ENCODE measurements at regions not wholly inside any gene's neighbourhood (a gene's known extent, or its start where the extent isn't known, plus 50 kb on each side); places are given as distances from the start of the nearest gene placed in this dataset.

DNA sequence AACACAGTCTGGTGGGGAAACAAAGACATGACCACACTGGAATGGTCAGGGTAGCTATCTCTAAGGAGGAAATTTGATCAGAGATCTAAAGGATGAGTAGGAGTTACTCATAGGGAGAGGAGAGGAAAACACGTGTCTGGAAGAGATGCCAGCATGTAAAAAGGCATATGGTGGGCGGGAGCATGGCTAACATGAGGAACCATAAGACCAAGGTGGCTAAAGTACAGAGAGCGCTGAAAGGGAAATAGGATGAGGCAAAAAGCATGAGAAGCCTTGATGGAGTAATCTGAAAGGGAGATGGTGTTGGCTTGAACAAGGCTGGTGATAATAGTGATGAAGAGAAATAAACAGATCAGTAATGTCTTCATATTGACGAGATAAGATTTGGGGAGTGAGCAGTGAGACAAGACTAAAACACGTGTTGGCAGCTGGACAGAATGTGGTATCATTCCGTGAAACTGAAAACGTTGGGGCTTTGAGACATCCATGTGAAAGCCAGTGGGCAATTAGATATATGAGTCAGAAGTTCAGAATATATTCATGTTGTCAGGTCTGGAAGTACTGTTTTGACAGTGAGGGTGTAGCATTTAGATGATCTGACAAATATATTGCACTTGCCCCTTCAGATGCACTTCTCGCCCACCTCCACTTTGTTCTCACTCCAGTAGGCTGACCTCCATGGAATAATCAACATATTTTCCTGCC, 209.1 kb upstream of the KCNN2 start:
- DNase-seq (ENCODE audit: low read depth, low spot score), result no peak

- no peak for DNase-seq (ENCODE audit: low read depth, low spot score)
Observed at GRCh38 chr5:114153392-114153791, 208.5 kb upstream of the KCNN2 start.

- no peak for DNase-seq (ENCODE audit: low read depth, low spot score)
Observed at GRCh38 chr5:114153833-114154232, 208.0 kb upstream of the KCNN2 start.

DNA sequence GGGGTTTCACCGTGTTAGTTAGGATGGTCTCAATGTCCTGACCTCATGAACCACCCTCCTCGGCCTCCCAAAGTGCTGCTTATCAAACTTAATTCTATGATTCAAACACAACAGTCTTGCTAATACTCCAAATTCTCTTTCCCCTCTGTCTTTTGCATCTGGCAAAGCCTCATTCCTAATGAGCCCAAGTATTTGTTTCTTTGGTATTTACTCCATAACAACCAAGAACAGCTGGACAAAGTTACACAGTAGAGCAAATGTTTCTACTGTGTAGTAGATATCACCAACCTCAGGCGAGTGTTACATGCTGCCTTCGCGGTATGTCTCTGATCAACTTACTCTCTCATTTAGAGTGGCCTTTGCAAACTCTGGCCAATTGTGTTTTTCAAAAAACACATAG, 195.8 kb upstream of the KCNN2 start:
- no peak for DNase-seq (ENCODE audit: low read depth, low spot score)

- DNase-seq (ENCODE audit: low read depth, low spot score), result no peak
Observed at GRCh38 chr5:114174131-114174530, 187.7 kb upstream of the KCNN2 start.

- no peak for DNase-seq (ENCODE audit: low read depth, low spot score)
Observed at GRCh38 chr5:114174837-114175236, 187.0 kb upstream of the KCNN2 start.

GRCh38 chr5:114176356-114176755, 185.5 kb upstream of the KCNN2 start:
- no peak for DNase-seq (ENCODE audit: low read depth, low spot score)

DNA sequence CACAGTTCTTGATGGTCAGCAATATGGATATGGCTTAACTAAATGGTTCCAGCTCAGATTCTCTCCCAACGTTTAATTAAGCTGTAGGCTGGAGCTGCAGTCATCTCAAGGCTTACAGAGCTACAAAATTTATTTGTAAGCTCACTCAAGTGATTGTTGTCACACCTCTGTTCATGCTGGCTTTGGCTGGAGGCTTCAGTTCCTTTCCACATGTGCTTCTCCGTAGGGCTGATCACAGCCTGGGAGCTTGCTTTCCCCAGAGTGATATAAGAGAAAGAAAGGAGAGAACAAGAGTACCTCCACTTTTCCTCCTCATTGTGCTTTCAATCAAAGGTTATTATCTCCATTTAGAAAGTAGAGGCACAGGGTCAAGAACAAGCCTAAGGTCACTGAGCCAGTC, 182.7 kb upstream of the KCNN2 start:
- DNase-seq (ENCODE audit: low read depth, low spot score), result no peak

DNA sequence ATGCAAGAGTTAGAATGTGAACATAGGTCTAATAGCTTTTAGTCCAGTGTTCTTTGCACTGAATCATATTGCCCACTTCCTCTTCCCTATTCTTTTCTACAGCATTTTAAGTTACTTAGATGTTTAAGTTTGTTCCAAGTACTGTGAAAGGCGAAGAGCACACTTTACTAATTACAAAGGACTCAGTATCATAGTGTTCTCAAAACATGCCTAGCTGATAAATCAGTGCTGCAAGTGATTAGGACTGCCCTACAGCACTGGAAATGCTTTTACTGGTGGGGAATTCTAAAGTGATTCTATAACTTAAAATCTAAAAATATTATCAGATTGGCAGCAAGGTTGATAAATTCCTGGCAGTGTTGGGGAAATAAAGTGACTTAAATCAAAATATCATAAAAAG, 177.9 kb upstream of the KCNN2 start:
- no peak for DNase-seq (ENCODE audit: low read depth, low spot score)

- DNase-seq (ENCODE audit: low read depth, low spot score), result peak; percentile 22
Observed at GRCh38 chr5:114185274-114185673, 176.6 kb upstream of the KCNN2 start.

- no peak for DNase-seq (ENCODE audit: low read depth, low spot score)
Observed at GRCh38 chr5:114191441-114191840, 170.4 kb upstream of the KCNN2 start.

DNA sequence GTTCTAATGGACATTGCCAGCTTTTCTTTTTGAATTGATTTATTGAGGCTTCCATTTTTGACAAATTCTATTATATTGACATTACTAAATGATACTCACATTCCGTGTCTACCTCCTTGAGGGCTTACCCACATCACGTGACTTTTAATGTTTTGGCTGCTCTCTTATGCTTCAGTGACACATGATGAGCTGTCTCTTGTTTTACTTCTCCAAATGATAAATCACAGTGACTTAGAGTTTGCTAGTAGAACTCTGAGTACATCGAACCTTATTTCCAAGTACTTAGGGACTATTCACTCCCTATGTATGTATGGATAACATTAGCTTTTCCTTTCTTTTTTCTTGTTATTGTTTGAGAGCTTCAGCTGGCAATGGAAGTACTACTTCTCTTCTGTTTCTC, 169.8 kb upstream of the KCNN2 start:
- DNase-seq (ENCODE audit: low read depth, low spot score), result no peak

- DNase-seq (ENCODE audit: low read depth, low spot score), result no peak
Observed at GRCh38 chr5:114201332-114201731, 160.5 kb upstream of the KCNN2 start.

GRCh38 chr5:114204923-114205322, 156.9 kb upstream of the KCNN2 start:
- no peak for DNase-seq (ENCODE audit: low read depth, low spot score)

- no peak for DNase-seq (ENCODE audit: low read depth, low spot score)
Observed at GRCh38 chr5:114206640-114207039, 155.2 kb upstream of the KCNN2 start.

DNA sequence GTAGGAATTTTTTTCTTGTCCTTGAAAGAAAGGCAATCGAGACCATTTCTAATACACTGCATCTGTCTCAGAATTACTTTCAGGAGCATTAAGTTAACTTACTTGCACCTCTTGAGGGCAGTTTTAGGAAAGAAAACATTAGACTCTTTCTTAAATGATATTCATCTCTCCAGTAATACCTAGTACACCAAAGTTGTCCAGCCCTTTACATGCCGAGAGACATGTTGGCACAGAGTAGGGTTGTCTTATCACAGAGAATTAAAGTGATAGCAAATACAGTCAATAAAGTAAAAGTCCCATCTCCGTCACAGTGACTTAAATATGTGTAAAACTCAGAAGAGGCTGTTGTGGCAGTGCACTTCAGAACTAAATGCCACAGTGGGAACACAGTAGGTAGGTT, 154.3 kb upstream of the KCNN2 start:
- DNase-seq (ENCODE audit: low read depth, low spot score), result no peak

DNA sequence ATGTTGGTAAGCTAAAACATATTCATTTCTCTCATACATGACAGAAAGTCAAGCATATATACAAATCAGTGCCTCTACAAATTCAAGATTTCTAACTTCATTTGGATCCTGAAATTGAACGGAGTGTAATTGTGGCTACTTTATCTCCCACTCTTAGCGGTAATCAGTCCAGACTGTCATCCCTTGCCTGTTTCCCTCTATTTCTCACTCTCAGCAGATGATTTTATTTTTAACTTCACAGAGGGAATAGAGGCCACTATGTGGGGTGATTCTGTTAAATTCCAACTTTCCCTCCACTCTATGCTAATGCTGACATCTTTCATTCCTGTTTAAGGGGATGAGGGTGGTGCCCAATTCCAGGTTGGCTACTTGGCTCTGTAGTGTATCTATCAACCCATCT, 153.8 kb upstream of the KCNN2 start:
- no peak for DNase-seq (ENCODE audit: low read depth, low spot score)

DNA sequence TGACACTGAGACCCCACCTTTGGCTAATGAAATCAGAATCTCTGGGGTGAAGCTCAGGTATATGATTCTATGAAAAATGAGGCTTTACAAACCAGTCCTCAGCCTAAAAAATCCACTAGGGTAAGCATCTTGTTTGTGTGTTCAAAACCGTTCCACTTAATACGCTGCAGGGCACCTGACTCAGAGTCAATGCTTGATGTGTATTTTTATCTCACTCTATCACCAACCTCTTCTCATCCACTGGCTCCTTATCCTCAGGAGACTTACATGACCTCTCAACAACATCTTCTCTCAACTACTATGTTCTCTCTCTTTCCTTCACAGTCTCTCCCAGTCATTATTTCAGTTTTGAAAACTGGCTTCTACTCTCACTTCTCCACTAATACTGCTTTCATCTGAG, 153.3 kb upstream of the KCNN2 start:
- no peak for DNase-seq (ENCODE audit: low read depth, low spot score)

- DNase-seq (ENCODE audit: low read depth, low spot score), result no peak
Observed at GRCh38 chr5:114210662-114211061, 151.2 kb upstream of the KCNN2 start.

- no peak for DNase-seq (ENCODE audit: low read depth, low spot score)
Observed at GRCh38 chr5:114221807-114222206, 140.1 kb upstream of the KCNN2 start.

DNA sequence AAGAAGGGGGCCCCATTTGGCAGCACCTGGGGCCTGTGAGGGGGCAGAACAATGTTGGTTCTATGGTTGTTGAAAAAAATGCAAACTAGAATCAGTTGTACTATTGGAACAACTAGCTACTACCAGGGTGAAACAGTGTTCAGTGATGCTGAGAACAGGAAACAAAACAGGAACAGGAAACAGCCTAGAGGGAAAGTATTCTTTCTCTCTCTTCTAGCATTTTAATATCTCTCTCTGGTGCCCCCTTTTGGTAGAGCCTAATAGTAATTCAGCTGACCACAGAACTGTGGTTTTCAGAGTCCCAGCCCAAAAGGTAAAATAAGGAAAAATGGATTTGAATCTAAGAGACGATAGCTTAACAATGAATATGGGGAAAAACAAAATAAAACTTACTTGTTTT, 138.0 kb upstream of the KCNN2 start:
- no peak for DNase-seq (ENCODE audit: low read depth, low spot score)

DNA sequence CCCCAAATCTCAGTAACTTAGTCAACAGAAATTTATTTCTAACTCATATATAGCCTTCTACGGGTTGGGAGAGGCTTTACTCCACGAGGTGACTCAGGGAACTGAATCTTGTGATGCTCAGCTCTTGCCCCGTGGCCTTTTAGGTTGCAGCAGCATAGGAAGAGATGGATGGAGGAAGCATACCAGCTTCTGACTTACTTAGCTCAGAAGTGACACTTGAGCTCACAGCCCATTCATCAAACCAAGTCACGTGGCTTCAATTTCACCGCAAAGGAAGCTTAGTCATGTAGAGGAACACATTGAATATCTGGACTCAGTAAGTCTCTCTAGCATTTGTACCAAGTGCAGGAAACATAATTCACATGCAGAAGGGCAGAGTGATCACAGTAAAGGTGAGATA, 124.1 kb upstream of the KCNN2 start:
- DNase-seq (ENCODE audit: low read depth, low spot score), result no peak

DNA sequence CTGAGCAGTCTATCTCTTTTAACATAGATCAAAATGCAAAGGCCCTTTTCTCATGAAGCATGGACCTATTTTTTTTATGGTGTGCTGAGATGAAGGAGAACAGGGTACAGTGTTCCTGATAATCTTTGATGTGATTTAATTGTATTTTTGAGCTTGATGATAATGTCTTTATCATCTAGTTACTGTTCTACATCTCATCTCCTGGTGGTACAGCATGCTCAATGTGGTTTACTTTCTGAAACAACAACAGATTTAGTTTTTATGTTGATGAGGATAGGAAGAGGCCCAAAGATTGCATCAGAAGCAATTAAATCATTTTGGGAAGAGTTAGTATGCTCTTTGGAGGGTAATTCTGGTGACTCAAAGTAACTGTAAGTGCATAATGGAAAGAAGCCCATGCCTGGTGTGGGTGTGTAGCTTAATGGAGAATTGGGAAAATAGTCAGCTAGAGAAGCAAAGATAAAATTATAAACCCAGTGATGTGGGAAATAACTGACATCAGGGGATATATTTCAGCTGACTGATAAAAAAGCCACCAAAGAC, 123.0 kb upstream of the KCNN2 start:
- DNase-seq (ENCODE audit: low read depth, low spot score), result no peak

Data from ELF-1 (cell line).